Erythroblast (primary cell): ENCODE measurements at regions not wholly inside any gene's neighbourhood (a gene's known extent, or its start where the extent isn't known, plus 50 kb on each side); places are given as distances from the start of the nearest gene placed in this dataset.
"Not testable (repeated sequence)": the region's sequence is repeated elsewhere in the genome, so short reads cannot be mapped to it uniquely, and the experiment has no call there.

Experiments used
- DNase-seq, 2 experiments: peaks; one replicate each; lab custom pipeline; 2025; lab: John Stamatoyannopoulos, UW
- GATA1 ChIP-seq: IDR thresholded peaks from 2 replicates; pipeline ENCODE4 v1.6.1; 2011; ENCODE audit warnings: low read depth, mild to moderate bottlenecking, control low read depth, low read length, moderate library complexity
- POLR2A ChIP-seq: IDR thresholded peaks from 2 replicates; pipeline ENCODE4 v1.6.1; 2011; ENCODE audit warnings: mild to moderate bottlenecking, low read length

DNA sequence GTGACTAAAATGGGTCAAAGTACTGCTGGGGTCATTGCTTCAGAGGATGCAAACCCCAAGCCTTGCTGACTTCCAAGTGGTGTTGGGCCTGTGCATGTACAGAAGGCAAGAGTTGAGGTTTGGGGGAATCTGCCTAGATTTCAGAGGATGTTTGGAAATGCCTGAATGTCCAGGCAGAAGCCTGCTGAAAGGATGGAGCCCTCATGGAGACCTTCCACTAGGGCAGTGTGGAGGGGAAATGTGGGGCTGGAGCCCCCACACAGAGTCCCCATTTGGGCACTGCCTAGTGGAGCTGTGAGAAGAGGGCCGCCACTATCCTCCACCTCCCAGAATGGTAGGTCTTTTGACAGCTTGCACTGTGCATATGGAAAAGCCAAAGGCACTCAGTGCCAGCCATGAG is 377.7 kb upstream of the TRPC7 start:
- DNase-seq = no peak
- no peak for TF ChIP-seq GATA1
- no peak for TF ChIP-seq POLR2A

DNA sequence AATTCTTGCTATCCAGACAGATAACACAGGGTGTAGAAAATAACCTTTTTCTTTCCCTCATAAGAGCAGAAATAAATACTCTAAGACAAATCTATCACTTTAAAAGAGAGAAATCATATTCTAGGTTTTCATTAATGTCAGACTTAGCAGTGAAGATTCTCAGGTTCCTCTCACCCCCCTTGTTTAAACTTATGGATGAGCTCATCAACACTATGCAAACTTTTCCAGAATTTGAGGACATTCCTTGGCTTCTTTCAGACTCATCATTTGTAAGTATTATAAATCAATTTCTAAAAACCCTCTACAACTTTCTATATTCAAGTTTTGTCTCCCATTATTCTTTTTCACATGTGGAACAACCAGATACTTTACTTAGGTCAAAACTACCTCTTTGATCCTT is 374.9 kb upstream of the TRPC7 start:
- DNase-seq = no peak
- TF ChIP-seq POLR2A (no peak), GATA1 (no peak)

DNA sequence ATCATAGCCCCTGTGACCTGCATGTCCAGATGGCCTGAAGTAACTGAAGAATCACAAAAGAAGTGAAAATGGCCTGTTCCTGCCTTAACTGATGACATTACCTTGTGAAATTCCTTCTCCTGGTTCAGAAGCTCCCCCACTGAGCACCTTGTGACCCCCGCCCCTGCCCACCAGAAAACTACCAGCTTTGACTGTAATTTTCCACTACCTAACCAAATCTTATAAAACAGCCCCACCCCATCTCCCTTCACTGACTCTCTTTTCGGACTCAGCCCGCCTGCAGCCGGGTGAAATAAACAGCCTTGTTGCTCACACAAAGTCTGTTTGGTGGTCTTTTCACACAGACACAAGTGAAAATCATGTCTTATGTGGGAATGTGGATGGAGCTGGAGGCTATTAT is 373.9 kb upstream of the TRPC7 start:
- DNase-seq = not testable (repeated sequence)

DNA sequence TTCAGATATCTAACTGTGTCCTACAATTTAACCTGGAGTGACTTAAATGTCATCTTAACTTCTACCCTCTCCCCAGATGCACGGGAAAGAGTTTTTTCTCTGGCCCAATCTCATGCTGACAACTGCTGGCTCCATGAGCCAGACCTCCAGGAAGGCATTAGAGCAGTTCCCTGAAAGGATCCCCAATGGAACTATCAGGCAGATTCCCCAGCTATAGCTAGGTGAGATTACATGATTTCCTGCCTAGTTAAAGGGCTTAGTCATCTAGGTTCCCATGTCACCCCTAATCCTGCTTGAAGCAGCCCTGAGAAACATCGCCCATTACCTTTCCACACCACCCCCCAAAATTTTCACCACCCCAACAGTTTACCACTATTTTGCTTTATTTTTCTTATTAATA is 373.5 kb upstream of the TRPC7 start:
- TF ChIP-seq GATA1 (no peak), POLR2A (no peak)
- no peak for DNase-seq

DNA sequence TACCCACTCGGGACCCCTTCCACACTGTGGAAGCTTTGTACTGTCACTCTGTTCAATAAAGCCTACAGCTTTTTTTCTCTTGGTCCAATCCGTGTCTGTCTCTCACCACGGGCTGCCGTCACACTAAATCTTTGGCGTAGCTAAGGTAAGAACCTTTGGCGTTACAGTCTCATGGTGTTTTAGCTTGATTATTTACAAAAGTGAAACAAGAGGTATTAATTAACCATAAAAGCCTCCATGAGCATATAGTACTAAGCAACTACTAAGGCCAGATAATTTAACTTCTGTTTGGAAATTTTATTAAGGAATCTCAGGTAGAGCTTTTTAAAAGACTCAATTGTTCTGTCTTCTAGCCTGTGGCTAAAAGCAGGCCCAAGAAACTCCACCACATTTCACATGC is 370.7 kb upstream of the TRPC7 start:
- DNase-seq = no peak
- TF ChIP-seq POLR2A = no peak
- TF ChIP-seq GATA1 = no peak

DNA sequence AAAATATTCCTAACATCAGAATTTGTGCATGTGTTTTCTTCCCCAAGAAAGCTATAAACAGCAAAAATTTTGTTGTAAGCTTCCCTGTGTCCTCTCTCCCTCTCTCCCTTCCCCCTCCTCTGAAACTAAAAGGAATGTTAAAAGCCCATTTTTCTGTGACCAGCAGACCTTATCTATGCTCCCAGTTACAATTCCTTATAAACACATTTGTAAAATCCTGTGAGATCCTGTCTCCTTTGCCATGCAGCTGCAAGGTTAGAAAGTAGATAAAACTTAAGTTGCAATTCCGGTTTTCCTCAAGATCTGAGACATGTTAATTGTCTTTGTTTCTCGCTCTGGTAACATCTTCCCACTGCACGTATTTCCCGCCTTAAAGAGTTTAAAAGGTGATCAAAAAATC is 370.3 kb upstream of the TRPC7 start:
- not testable (repeated sequence) for DNase-seq

DNA sequence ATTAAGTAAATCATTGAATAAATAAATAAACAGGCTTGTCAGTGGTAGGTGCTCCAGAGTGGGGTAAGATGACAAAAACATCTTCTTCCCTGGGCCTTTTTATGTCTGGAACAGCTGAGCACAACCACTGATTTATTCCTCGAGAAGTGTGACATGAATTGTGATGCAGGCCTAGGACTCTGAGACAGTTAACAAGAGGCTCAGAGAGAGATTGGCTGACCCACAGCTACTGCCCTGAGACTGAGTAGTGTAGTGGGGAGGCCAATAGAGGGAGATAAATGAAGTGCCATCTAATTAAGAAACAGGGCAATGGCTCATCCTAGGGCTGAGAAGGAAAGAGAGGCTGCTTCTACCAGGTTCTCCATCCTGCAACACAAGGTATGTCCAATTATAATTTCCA is 369.3 kb upstream of the TRPC7 start:
- TF ChIP-seq POLR2A = no peak
- no peak for TF ChIP-seq GATA1
- no peak for DNase-seq

DNA sequence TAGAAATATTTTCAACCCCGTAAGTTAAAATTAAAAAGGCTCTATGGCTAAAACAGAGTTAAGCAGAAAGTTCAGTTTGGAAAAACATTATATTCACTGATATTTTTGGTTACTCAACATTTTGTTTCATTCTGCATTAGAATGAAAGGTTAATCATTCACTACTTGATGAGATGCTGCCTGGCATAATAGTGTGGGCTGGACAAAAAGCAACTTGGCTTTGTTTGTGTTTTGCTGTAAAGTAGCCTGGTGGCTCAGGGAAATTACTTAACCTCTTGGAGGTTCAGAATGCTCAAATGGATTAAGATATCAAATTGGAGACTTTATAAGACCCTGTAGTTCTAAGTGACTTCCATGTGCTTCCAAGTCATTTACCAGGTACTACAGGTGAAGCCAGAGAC is 367.4 kb upstream of the TRPC7 start:
- TF ChIP-seq POLR2A = no peak
- no peak for TF ChIP-seq GATA1
- DNase-seq = no peak

DNA sequence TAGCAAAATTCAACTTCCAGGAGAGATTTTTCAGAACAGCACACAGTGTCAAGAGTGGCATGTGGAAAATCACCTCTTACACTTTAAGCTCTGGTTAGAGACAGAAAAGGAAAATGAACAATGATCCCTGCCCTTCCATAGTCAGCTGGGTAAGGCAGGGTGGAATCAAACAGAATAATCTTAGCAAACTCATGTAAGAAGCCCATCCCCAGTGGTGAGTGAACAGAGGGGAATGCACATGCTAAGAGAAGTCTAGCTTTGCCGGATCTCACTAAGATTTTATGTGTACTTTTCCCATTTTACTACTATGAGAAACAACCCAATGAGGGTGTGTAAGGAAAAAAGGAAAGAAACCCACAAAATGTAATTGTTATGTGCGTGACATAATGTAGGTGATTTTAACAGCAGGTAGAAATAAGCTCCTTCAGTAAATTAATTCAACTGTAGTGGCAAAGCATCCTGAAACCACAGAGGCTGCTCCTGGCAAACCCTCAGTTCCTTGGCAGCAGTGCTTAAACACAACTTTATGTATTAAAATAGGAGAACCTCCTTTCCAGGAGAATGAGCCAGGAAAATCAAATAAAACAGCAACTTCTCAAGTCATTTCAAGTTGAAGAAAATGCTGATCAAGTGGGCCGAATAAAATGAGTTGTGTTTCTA is 366.0 kb upstream of the TRPC7 start:
- TF ChIP-seq POLR2A (no peak), GATA1 (no peak)
- no peak for DNase-seq

DNA sequence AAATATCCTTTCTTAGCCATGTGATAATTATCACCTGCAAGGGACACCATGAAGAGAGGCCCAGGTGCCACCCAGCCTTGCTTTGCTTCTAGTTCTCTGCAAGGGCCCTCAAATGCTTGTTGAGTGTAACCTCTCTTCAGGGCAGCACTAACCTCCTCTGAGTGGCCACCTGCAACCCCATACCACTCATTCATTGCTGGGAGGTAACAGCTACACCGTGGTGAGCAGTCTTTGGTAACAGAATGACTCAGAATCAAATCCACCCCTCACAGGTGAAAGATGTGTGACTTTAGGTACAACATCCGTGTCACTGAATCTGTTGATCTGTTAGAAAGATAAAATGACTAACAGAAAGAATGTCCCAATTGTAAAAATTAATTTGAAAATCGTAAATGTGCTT is 365.1 kb upstream of the TRPC7 start:
- TF ChIP-seq GATA1 (no peak), POLR2A (no peak)
- no peak for DNase-seq

DNA sequence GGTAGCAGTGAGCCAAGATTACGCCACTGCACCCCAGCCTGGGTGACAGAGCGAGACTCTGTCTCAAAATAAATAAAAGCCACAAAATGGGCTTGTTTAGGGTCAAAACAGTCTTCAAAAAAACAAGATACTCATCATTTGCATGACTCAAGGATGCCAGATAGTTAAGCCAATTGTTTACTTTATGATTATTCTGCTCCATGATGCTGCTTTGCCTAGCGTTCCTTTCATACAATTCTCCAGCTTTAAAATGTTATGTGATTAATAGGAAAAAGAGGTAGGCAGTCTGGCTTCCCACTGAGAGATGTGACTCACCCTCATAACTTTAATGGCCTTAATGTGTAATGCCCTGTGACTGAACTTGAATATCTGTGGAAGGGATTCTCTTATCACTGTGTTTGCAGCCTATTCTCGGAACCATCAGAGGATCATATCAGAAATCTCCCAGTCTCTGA is 364.6 kb upstream of the TRPC7 start:
- no peak for TF ChIP-seq POLR2A
- no peak for TF ChIP-seq GATA1
- no peak for DNase-seq

DNA sequence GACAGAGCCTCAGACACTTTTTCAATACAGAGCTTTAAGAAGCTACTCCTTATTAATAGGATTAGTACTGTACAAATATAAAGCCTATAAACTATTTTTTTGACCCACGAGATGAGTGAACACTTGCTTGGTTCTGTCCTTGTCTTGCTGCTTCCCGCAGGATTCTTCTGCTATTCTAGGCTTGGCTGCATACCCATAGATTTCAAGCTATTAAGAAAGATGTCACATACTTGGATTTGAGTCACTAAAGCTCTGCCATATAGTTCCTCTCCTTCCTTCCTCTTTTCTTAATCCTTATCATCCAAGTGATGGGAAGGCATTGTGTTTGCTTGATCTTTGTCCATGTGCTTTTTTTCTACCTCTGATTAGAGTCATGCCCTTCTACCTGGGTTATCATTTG is 361.2 kb upstream of the TRPC7 start:
- TF ChIP-seq GATA1 (no peak), POLR2A (no peak)
- DNase-seq = no peak

DNA sequence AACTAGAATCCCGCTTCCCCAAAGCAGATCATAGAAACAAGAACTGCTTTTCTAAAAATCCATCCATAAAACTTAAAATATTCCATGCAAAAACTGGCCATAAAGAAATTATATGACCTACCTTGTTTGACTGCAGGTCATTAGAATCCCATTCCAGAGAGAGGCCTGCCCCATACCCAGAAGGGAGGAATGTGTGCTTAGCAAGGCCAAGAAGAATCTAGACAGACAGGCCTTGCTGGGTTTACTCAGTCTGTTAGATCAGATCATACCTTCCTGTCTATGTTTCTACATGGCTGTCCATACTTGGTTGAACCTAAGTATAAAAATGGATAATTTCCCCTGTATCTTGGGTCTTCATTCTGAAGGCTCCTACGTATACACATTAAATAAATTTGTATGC is 358.8 kb upstream of the TRPC7 start:
- no peak for TF ChIP-seq GATA1
- TF ChIP-seq POLR2A = no peak
- no peak for DNase-seq

DNA sequence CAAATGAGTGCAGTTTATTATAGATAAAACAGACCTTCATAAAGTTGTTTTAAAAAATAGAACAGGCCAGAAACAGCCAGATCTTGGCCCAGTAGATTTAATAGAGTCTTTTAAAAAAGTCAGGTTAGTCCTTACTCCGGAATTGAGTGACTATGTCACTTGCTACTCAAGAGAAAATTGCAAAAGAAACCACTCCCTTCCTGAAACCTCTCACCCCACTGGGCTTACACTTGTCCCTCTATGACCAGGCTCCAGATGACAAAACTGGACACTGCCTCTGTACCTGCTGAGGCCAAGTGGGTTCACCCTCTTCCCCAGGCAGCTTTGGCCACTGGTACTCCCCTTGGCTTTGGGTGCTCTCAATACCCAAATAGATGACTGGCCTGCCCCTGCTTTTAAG is 357.2 kb upstream of the TRPC7 start:
- no peak for DNase-seq
- no peak for TF ChIP-seq POLR2A
- no peak for TF ChIP-seq GATA1

DNA sequence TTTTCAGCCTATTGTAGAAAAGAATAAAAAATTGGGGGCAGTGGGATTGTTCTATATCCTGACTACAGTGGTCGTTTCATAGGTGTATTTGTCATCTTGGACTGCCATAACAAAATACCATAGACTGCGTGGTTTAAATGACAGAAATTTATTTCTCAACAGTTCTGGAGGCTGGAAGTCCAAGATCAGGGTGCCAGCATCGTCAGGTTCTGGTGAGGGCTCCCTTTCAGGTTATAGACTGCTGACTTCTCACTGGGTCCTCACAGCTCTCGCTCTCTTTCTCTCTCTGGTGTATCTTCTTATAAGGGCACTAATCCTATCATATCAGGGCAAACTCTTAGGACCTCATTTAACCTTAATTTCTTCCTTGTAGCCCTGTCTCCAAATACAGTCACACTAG is 356.7 kb upstream of the TRPC7 start:
- DNase-seq = no peak
- no peak for TF ChIP-seq POLR2A
- TF ChIP-seq GATA1 = no peak
